Smooth muscle cell (in vitro differentiated cells): ENCODE measurements at regions not wholly inside any gene's neighbourhood (a gene's known extent, or its start where the extent isn't known, plus 50 kb on each side); places are given as distances from the start of the nearest gene placed in this dataset.

Experiments used
- DNase-seq: peaks from one replicate; lab custom pipeline; 2025; ENCODE audit not compliant: unreplicated experiment; lab: John Stamatoyannopoulos, UW
- H2AFZ ChIP-seq: fragments of 200-600 bp; sonication (generic); 2 replicates; pipeline ENCODE4 v1.6.0; 2016; ENCODE audit warnings: antibody characterized with exemption, low read depth, mild to moderate bottlenecking
- H3F3A ChIP-seq: fragments of 200-600 bp; sonication (generic); 2 replicates; pipeline ENCODE4 v1.6.0; 2017; ENCODE audit warnings: antibody characterized with exemption, low read depth
- H3K27ac ChIP-seq: fragments of 200-600 bp; sonication (generic); 2 replicates; pipeline ENCODE4 v1.5.1; 2016; ENCODE audit warnings: low read depth, mild to moderate bottlenecking
- H3K27me3 ChIP-seq: fragments of 200-600 bp; sonication (generic); 2 replicates; pipeline ENCODE4 v1.6.1; 2016; ENCODE audit warnings: low read depth, mild to moderate bottlenecking
- H3K36me3 ChIP-seq: fragments of 200-600 bp; sonication (generic); 2 replicates; pipeline ENCODE4 v1.5.1; 2016; ENCODE audit warnings: low read depth
- H3K4me1 ChIP-seq: fragments of 200-600 bp; sonication (generic); 2 replicates; pipeline ENCODE4 v1.5.1; 2016; ENCODE audit warnings: low read depth
- H3K4me2 ChIP-seq: fragments of 200-600 bp; sonication (generic); 2 replicates; pipeline ENCODE4 v1.6.0; 2016; ENCODE audit warnings: mild to moderate bottlenecking
- H3K4me3 ChIP-seq: fragments of 200-600 bp; sonication (generic); 2 replicates; pipeline ENCODE4 v1.5.1; 2016; ENCODE audit warnings: mild to moderate bottlenecking
- H3K79me2 ChIP-seq: fragments of 200-600 bp; sonication (generic); 2 replicates; pipeline ENCODE4 v1.6.0; 2016; ENCODE audit warnings: low read depth, mild to moderate bottlenecking
- H3K9ac ChIP-seq: fragments of 200-600 bp; sonication (generic); 2 replicates; pipeline ENCODE4 v1.6.0; 2016; ENCODE audit warnings: low read depth
- H3K9me3 ChIP-seq: fragments of 200-600 bp; sonication (generic); replicated peaks from 2 replicates; pipeline ENCODE4 v1.5.1; 2016; ENCODE audit warnings: low read depth
- H4K20me1 ChIP-seq: fragments of 200-600 bp; sonication (generic); 2 replicates; pipeline ENCODE4 v1.6.0; 2016; ENCODE audit warnings: low read depth
- WGBS: methylation state at CpG from one replicate; pipeline ENCODE4 v1.1.7; 2016; ENCODE audit warnings: low lambda C conversion rate; 5-methylcytosine and 5-hydroxymethylcytosine counted together
- TF ChIP-seq, protein P1 (sequence below): fragments of 200-600 bp; sonication (generic); IDR thresholded peaks from 2 replicates; pipeline ENCODE4 v1.5.1; 2017; ENCODE audit warnings: borderline replicate concordance, mild to moderate bottlenecking, antibody characterized with exemption; ENCODE audit not compliant: insufficient read depth, poor library complexity, severe bottlenecking

DNA sequence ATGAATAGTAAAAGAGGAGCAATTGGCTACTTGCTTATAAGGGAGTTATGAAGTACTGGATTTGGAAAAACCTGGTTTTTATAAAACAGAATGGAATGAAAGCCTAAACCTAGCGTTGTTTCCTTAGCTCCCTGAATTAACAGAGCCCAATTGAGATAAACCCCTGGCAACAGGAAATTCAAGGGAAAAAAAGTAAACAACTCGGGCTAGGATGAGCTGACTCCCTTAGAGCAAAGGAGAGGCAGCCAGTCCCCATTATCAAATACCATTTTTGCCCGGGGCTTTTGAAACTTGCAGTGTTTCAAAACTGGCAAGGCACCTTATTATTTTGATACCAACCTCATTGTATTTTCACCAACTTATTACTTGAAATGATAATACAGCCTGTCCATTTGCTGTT is 587.5 kb downstream of the CD109 start:
- DNase-seq: no peak
- H3K27ac ChIP-seq: no peak overlapping the region
- H4K20me1 ChIP-seq: no peaks in the 10 kb centered on the region
- no peak overlapping the region for H3K9ac ChIP-seq
- H3K9me3 ChIP-seq: no peaks in the 10 kb centered on the region
- TF ChIP-seq, protein P1, sequence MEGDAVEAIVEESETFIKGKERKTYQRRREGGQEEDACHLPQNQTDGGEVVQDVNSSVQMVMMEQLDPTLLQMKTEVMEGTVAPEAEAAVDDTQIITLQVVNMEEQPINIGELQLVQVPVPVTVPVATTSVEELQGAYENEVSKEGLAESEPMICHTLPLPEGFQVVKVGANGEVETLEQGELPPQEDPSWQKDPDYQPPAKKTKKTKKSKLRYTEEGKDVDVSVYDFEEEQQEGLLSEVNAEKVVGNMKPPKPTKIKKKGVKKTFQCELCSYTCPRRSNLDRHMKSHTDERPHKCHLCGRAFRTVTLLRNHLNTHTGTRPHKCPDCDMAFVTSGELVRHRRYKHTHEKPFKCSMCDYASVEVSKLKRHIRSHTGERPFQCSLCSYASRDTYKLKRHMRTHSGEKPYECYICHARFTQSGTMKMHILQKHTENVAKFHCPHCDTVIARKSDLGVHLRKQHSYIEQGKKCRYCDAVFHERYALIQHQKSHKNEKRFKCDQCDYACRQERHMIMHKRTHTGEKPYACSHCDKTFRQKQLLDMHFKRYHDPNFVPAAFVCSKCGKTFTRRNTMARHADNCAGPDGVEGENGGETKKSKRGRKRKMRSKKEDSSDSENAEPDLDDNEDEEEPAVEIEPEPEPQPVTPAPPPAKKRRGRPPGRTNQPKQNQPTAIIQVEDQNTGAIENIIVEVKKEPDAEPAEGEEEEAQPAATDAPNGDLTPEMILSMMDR: no peak
- no peaks in the 10 kb centered on the region for H3F3A ChIP-seq
- H3K79me2 ChIP-seq: no peaks in the 10 kb centered on the region
- H3K27me3 ChIP-seq: no peaks in the 10 kb centered on the region
- H2AFZ ChIP-seq: no peak overlapping the region
- H3K4me3 ChIP-seq: no peak overlapping the region
- 54% methylated on average over 3 of the region's 3 CpGs for WGBS
- no peak overlapping the region for H3K4me2 ChIP-seq
- H3K36me3 ChIP-seq: no peaks in the 10 kb centered on the region
- H3K4me1 ChIP-seq: no peaks in the 10 kb centered on the region

DNA sequence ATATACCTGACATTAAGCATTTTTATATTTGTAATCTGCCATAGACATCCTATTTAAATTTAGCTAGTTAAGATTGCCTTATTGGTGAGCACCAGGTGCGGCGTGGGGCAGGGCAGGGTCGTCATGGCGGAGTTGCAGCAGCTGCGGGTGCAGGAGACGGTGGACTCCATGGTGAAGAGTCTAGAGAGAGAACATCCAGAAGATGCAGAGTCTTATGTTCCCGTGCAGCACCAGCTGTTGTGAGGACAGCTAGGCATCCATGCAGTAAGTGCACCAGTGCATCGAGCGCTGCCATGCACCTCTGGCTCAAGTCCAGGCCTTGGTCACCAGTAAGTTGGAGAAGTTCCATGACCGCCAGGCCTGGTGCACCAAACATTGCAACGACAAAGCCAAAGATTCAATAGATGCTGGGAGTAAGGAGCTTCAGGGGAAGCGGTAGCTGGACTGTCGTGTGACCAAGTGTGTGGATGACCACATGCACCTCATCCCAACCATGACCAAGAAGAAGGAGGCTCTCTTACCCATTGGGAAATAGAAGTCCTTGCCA is 586.2 kb downstream of the CD109 start:
- DNase-seq: no peak
- Histone ChIP-seq H3K4me1 (no peaks in the 10 kb centered on the region), H3K79me2 (no peaks in the 10 kb centered on the region), H3K36me3 (no peaks in the 10 kb centered on the region), H2AFZ (no peak overlapping the region), H3F3A (no peaks in the 10 kb centered on the region), H3K4me3 (no peak overlapping the region), H3K9ac (no peak overlapping the region), H3K27me3 (no peaks in the 10 kb centered on the region), H3K4me2 (no peak overlapping the region), H3K27ac (no peak overlapping the region), H3K9me3 (no peaks in the 10 kb centered on the region), H4K20me1 (no peaks in the 10 kb centered on the region)
- WGBS: 95% methylated on average over 13 of the region's 13 CpGs
- TF ChIP-seq, protein P1: no peak

DNA sequence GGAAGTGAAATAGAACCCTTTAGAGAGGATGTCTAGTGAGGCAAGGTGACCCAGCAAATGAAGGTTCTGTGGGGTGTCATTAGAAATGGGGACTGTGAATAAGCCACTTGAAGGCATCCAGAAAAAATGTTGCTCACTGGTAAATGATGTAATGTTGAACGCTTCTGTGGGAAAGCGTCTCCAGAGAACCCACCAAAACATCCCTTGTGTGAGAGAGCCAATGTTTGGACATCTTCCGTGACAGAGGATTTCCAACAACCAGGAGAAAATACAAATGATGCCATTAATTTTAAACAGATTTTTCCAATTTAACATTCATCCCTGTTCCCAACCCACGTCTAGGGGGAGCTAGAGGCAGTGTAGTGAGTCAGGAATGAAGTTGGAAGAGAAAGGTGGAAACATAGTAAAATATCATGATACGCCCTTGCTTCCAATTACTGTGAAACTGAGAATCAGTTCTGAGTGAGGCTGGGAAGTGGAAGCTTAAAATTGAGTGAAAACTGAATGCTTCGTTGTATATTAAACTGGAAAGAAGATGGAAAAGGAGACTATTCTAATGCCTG is 584.2 kb downstream of the CD109 start:
- WGBS: 73% methylated on average over 6 of the region's 6 CpGs

More for the DNA sequence above, 584.2 kb downstream of the CD109 start:
- H4K20me1 ChIP-seq: no peaks in the 10 kb centered on the region
- no peaks in the 10 kb centered on the region for H3K4me1 ChIP-seq
- H3K36me3 ChIP-seq: no peaks in the 10 kb centered on the region
- no peaks in the 10 kb centered on the region for H3K27me3 ChIP-seq
- H3K9ac ChIP-seq: no peak overlapping the region
- no peak overlapping the region for H3K4me2 ChIP-seq
- no peaks in the 10 kb centered on the region for H3K9me3 ChIP-seq
- no peak overlapping the region for H2AFZ ChIP-seq
- TF ChIP-seq, protein P1: no peak
- H3K79me2 ChIP-seq: no peaks in the 10 kb centered on the region
- DNase-seq: no peak
- H3K27ac ChIP-seq: no peak overlapping the region
- H3K4me3 ChIP-seq: no peak overlapping the region
- H3F3A ChIP-seq: no peaks in the 10 kb centered on the region
